Keratinocyte (primary cell): ENCODE measurements at regions not wholly inside any gene's neighbourhood (a gene's known extent, or its start where the extent isn't known, plus 50 kb on each side); places are given as distances from the start of the nearest gene placed in this dataset.

Experiments
- CTCF ChIP-seq, 3 experiments: IDR thresholded peaks in 1 of 3; conservative IDR thresholded peaks in 1 of 3; optimal IDR thresholded peaks in 1 of 3; 2 replicates in 2 of 3; 3 replicates in 1 of 3; pipeline versions ENCODE3 to v1.5.1; 2011; ENCODE audit warnings: low read length in 3 of 3, mild to moderate bottlenecking in 3 of 3, moderate library complexity in 2 of 3, control low read depth in 1 of 3, inconsistent platforms in 1 of 3; ENCODE audit not compliant: insufficient read depth in 2 of 3; ENCODE audit errors: extremely low read depth in 1 of 3
- EZH2 ChIP-seq: IDR thresholded peaks from one replicate; pipeline ENCODE4 v1.6.1; 2012; ENCODE audit warnings: inconsistent platforms, mild to moderate bottlenecking, low read length, moderate library complexity

GRCh38 chr14:76595266-76595665, 166.0 kb upstream of the VASH1 start:
- TF ChIP-seq CTCF (optimal IDR thresholded peaks at IDR 0.05 in 1 of 3, IDR thresholded peaks at IDR 0.05 in 1 of 3, conservative IDR thresholded peaks at IDR 0.05 in 1 of 3; ENCODE audit: extremely low read depth in 1 of 3, insufficient read depth in 2 of 3, low read length in 3 of 3) = no peak
- no peak for TF ChIP-seq EZH2
